Left lung (tissue), 4 donors: ENCODE measurements at regions not wholly inside any gene's neighbourhood (a gene's known extent, or its start where the extent isn't known, plus 50 kb on each side); places are given as distances from the start of the nearest gene placed in this dataset.

Experiments used
- ATAC-seq: fragments of 200-7000 bp; cut with Tn5 transposase; one replicate; pipeline ENCODE4 v1.9.1; 2020; ENCODE audit warnings: moderate library complexity
- DNase-seq, 4 donors: peaks; one replicate each; pipeline ENCODE4 v3.0.0-alpha.2; 2013 to 2020
- H3K27ac ChIP-seq, 2 donors: fragments of 200-600 bp; sonication (generic) in 1 of 2; one replicate each; pipeline versions ENCODE4 v1.5.0 to v1.8.0; 2020 to 2021
- H3K27me3 ChIP-seq, 2 donors: fragments of 200-600 bp; sonication (generic) in 1 of 2; one replicate each; pipeline versions ENCODE4 v1.5.0 to v1.8.0; 2020 to 2021
- H3K36me3 ChIP-seq, 2 donors: fragments of 200-600 bp; sonication (generic) in 1 of 2; one replicate each; pipeline versions ENCODE4 v1.5.0 to v1.8.0; 2020 to 2021
- H3K4me1 ChIP-seq, 2 donors: fragments of 200-600 bp; one replicate each; pipeline ENCODE4 v1.8.0; 2021
- H3K4me3 ChIP-seq, 2 donors: fragments of 200-600 bp; sonication (generic) in 1 of 2; one replicate each; pipeline versions ENCODE4 v1.5.0 to v1.8.0; 2020 to 2021; ENCODE audit warnings: mild to moderate bottlenecking in 1 of 2
- H3K9me3 ChIP-seq, 2 donors: fragments of 200-600 bp; sonication (generic) in 1 of 2; one replicate each; pipeline versions ENCODE4 v1.5.0 to v1.8.0; 2020 to 2021
- CTCF ChIP-seq, 2 donors: fragments of 200-600 bp; sonication (generic) in 1 of 2; IDR thresholded peaks; one replicate each; pipeline versions ENCODE4 v1.5.0 to v1.8.0; 2021; ENCODE audit warnings: antibody characterized with exemption in 2 of 2
- intact Hi-C, 2 donors: fragments of 100-400 bp; cut with DNase I; formaldehyde crosslinking; loops; one replicate each; pipeline versions ENCODE4 v1.11.2 to v1.14.2; 2022
- donor health status: DM: no; HTN: yes; CAD: no.
- donor health status: DM: no; HTN: no; CAD: no.

- no peaks in the 10 kb centered on the region for H3K27me3 ChIP-seq
- TF ChIP-seq CTCF (IDR thresholded peaks at IDR 0.05): no peak
- no peaks in the 10 kb centered on the region for H3K36me3 ChIP-seq
- no peaks in the 10 kb centered on the region for H3K9me3 ChIP-seq
- no peak for DNase-seq
- ATAC-seq: no peak
- no peaks in the 10 kb centered on the region for H3K4me1 ChIP-seq
- no peak overlapping the region for H3K4me3 ChIP-seq
- intact Hi-C loops: no loop called here
- no peak overlapping the region for H3K27ac ChIP-seq
Measured at GRCh38 chr7:27382307-27382706, 139.7 kb downstream of the EVX1 start.

- Histone ChIP-seq H3K4me3 (no peak overlapping the region), H3K36me3 (no peaks in the 10 kb centered on the region), H3K27ac (no peak overlapping the region), H3K27me3 (peaks cover 0 to 8% of the 10 kb centered on the region in 2 donors), H3K4me1 (no peaks in the 10 kb centered on the region), H3K9me3 (no peaks in the 10 kb centered on the region)
- ATAC-seq (no peak), DNase-seq (no peak)
- no peak for TF ChIP-seq CTCF (IDR thresholded peaks at IDR 0.05)
- intact Hi-C loops: no loop called here
Measured at GRCh38 chr7:27386581-27386980, 144.0 kb downstream of the EVX1 start.

GRCh38 chr7:27387864-27388263, 145.3 kb downstream of the EVX1 start:
- H3K9me3 ChIP-seq: no peaks in the 10 kb centered on the region
- no peaks in the 10 kb centered on the region for H3K36me3 ChIP-seq
- intact Hi-C loops: no loop called here
- no peak overlapping the region for H3K27ac ChIP-seq
- no peak overlapping the region for H3K4me3 ChIP-seq
- no peak for TF ChIP-seq CTCF (IDR thresholded peaks at IDR 0.05)
- DNase-seq (no peak), ATAC-seq (no peak)
- H3K4me1 ChIP-seq: no peaks in the 10 kb centered on the region
- H3K27me3 ChIP-seq: peaks cover 0 to 8% of the 10 kb centered on the region in 2 donors

GRCh38 chr7:27388561-27388960, 146.0 kb downstream of the EVX1 start:
- peaks cover 0 to 8% of the 10 kb centered on the region in 2 donors for H3K27me3 ChIP-seq
- no peak for DNase-seq
- H3K4me1 ChIP-seq: no peaks in the 10 kb centered on the region
- no peak for ATAC-seq
- no peak overlapping the region for H3K4me3 ChIP-seq
- no peak for TF ChIP-seq CTCF (IDR thresholded peaks at IDR 0.05)
- intact Hi-C loops: no loop called here
- H3K36me3 ChIP-seq: no peaks in the 10 kb centered on the region
- H3K27ac ChIP-seq: no peak overlapping the region
- peaks cover 0 to 6% of the 10 kb centered on the region in 2 donors for H3K9me3 ChIP-seq

GRCh38 chr7:27389496-27389895, 146.9 kb downstream of the EVX1 start:
- Histone ChIP-seq H3K36me3 (no peaks in the 10 kb centered on the region), H3K4me3 (no peak overlapping the region), H3K9me3 (peaks cover 0 to 6% of the 10 kb centered on the region in 2 donors), H3K27me3 (peaks cover 0 to 8% of the 10 kb centered on the region in 2 donors), H3K27ac (no peak overlapping the region), H3K4me1 (no peaks in the 10 kb centered on the region)
- DNase-seq (no peak), ATAC-seq (no peak)
- intact Hi-C loops: no loop called here
- no peak for TF ChIP-seq CTCF (IDR thresholded peaks at IDR 0.05)
